ENCODE measurements at regions not wholly inside any gene's neighbourhood (a gene's known extent, or its start where the extent isn't known, plus 50 kb on each side); places are given as distances from the start of the nearest gene placed in this dataset.
"Not testable (repeated sequence)": the region's sequence is repeated elsewhere in the genome, so short reads cannot be mapped to it uniquely, and the experiment has no call there.

DNA sequence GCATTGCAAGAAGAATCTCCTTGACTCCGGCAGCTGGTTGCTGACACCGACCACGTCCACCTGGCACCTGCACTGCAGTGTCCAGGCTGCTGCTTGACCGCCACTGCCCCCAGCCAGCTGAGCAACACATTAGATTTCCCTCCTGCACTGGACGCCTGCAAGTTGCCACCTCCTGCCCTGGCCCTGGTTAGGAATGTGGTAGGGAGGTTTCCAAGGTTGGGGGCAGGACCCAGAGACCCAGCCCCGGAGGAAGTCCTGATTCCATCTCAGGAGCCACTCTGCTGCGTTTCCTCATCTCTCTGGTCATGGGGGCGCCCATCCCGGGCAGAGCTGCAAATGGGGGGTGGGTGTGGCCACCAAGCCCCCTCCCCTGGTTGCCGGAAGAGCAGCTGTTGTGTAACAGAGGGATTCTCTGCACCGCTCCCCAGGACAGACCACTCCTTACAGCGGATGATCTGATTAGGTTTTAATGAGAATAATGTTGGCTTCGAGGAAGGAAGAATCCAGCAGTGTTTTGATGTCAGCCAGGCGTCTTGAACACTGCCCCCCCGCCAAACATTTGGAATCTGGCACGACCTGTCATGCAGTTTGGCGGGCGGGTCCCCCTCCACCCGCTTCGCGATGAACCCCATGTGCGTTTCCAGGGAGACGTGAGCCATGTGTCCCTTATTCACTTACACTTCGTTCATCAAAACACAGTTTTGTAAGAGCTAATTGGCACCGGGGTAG, 205.1 kb downstream of the NPIPB11 start:
- TF ChIP-seq, protein P1, sequence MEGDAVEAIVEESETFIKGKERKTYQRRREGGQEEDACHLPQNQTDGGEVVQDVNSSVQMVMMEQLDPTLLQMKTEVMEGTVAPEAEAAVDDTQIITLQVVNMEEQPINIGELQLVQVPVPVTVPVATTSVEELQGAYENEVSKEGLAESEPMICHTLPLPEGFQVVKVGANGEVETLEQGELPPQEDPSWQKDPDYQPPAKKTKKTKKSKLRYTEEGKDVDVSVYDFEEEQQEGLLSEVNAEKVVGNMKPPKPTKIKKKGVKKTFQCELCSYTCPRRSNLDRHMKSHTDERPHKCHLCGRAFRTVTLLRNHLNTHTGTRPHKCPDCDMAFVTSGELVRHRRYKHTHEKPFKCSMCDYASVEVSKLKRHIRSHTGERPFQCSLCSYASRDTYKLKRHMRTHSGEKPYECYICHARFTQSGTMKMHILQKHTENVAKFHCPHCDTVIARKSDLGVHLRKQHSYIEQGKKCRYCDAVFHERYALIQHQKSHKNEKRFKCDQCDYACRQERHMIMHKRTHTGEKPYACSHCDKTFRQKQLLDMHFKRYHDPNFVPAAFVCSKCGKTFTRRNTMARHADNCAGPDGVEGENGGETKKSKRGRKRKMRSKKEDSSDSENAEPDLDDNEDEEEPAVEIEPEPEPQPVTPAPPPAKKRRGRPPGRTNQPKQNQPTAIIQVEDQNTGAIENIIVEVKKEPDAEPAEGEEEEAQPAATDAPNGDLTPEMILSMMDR (IDR thresholded peaks at IDR 0.05; ENCODE audit: low read depth, low read length): not testable (repeated sequence)
- not testable (repeated sequence) for TF ChIP-seq POLR2A (IDR thresholded peaks at IDR 0.05; ENCODE audit: extremely low read depth, insufficient read length); MYC (IDR thresholded peaks at IDR 0.05; ENCODE audit: low read depth, low read length)
